GM12891 (cell line): ENCODE measurements at regions not wholly inside any gene's neighbourhood (a gene's known extent, or its start where the extent isn't known, plus 50 kb on each side); places are given as distances from the start of the nearest gene placed in this dataset.

Experiments
- POLR2A ChIP-seq: IDR thresholded peaks from 2 replicates; pipeline ENCODE4 v1.6.1; 2011; ENCODE audit warnings: low read depth, low read length, control low read depth
- POLR2AphosphoS5 ChIP-seq: IDR thresholded peaks from 2 replicates; pipeline ENCODE4 v1.6.1; 2011; ENCODE audit warnings: low read depth, low read length, control low read depth
- POU2F2 ChIP-seq: IDR thresholded peaks from 2 replicates; pipeline ENCODE4 v1.6.1; 2011; ENCODE audit warnings: low read depth, mild to moderate bottlenecking, control low read depth, low read length, moderate library complexity
- TAF1 ChIP-seq: IDR thresholded peaks from 2 replicates; pipeline ENCODE4 v1.6.1; 2011; ENCODE audit warnings: low read depth, low read length, control low read depth

DNA sequence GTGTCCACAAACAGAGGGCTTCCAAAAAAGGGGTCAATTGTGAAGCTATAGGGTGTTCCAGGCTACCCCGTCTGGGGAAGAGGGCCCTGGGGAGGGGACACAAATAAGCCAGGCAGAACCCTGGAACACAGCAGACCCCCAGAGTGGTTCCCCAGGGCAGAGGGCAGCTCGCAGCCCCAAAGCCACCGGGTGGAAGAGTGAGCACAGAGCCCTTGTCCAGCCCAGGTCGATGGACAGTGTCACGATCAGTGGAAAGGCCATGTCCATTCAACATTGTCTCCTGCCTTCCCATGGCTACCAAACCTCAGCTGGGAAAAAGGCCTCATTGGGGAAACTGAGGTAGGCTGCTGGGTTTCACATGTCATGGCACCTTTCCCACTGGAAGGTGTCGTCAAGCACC is 131.4 kb downstream of the DICER1 start:
- no peak for TF ChIP-seq POLR2AphosphoS5
- TF ChIP-seq TAF1: no peak
- no peak for TF ChIP-seq POLR2A
- no peak for TF ChIP-seq POU2F2
